Adrenal gland (tissue), 9 donors: ENCODE measurements at regions not wholly inside any gene's neighbourhood (a gene's known extent, or its start where the extent isn't known, plus 50 kb on each side); places are given as distances from the start of the nearest gene placed in this dataset.

Experiments used
- DNase-seq, 7 donors: peaks; one replicate each; pipeline ENCODE4 v3.0.0-alpha.2; 2019 to 2020
- H3K27ac ChIP-seq, 5 donors: fragments of 200-600 bp; sonication (generic) in 4 of 5; 1 replicate in 3 of 5; 2 replicates in 2 of 5; pipeline versions ENCODE4 v1.5.1 to v1.8.0; 2016 to 2020; ENCODE audit warnings: mild to moderate bottlenecking in 1 of 5
- H3K27me3 ChIP-seq: fragments of 200-600 bp; 2 replicates; pipeline ENCODE4 v1.8.0; 2021
- H3K36me3 ChIP-seq, 2 donors: fragments of 200-600 bp; replicated peaks in 1 of 2; 1 replicate in 1 of 2; 2 replicates in 1 of 2; pipeline versions ENCODE4 v1.5.1 to v1.8.0; 2018 to 2022
- H3K4me1 ChIP-seq, 2 donors: fragments of 200-600 bp; replicated peaks in 1 of 2; 1 replicate in 1 of 2; 2 replicates in 1 of 2; pipeline versions ENCODE4 v1.5.1 to v1.8.0; 2018 to 2021
- H3K4me3 ChIP-seq, 4 donors: fragments of 200-600 bp; sonication (generic) in 3 of 4; one replicate each; pipeline ENCODE4 v1.5.1; 2016 to 2018
- H3K9me3 ChIP-seq, 3 donors: fragments of 200-600 bp; sonication (generic) in 1 of 3; replicated peaks in 1 of 3; 1 replicate in 2 of 3; 2 replicates in 1 of 3; pipeline versions ENCODE4 v1.5.1 to v1.8.0; 2016 to 2021
- POLR2A ChIP-seq, 2 donors: fragments of 450-650 bp; IDR thresholded peaks; one replicate each; pipeline ENCODE4 v1.6.1; 2017; ENCODE audit warnings: antibody characterized with exemption in 2 of 2, mild to moderate bottlenecking in 2 of 2, moderate library complexity in 1 of 2
- WGBS, 4 donors: extraction: QIAGEN DNeasy Blood & Tissue Kit in 2 of 4; methylation state at CpG; one replicate each; pipeline versions ENCODE4 v1.1.5 to v1.1.7; 2013 to 2017; 5-methylcytosine and 5-hydroxymethylcytosine counted together
- intact Hi-C, 2 donors: fragments of 100-400 bp; cut with DNase I; formaldehyde crosslinking; loops; one replicate each; pipeline versions ENCODE4 v1.14.1 to v1.15.0; 2022 to 2023
- TF ChIP-seq, protein P1 (sequence below), 6 experiments: fragments of 450-650 bp in 4 of 6; fragments of 200-600 bp in 2 of 6; sonication (generic) in 1 of 6; IDR thresholded peaks; 1 replicate in 5 of 6; 2 replicates in 1 of 6; pipeline versions ENCODE4 v1.5.1 to v1.8.0; 2016 to 2021; ENCODE audit warnings: antibody characterized with exemption in 6 of 6, mild to moderate bottlenecking in 2 of 6, moderate library complexity in 1 of 6
- donor health status: healthy with polysubstance abuse.
- donor health status: Bipolar disorder and iron deficiency.
- donor health status: DM: yes; HTN: yes; CAD: no.
- donor health status: DM: no; HTN: no; CAD: no.
- donor health status: DM: no; HTN: no; CAD: no.

DNA sequence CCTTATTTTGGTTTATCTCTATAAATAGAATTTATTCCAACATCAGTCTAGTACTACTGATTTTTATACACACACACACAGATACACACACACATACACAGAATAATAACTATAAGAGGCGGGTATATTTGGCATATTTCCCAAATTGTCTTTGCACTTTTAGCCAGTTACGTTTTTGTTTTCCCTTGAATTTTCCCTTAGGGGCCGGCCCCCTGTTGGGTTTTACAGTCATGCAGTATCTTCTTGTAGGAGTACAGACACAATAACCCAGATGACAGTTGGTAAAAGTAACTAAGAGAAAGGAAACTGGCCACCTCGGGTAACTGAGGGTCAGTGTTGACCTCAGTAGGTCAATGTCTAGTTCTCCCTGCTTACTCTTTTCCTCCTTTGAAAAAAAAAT lies 50.9 kb downstream of the DISP1 start:
- WGBS, 4 donors: 75 to 84% (median 78%) methylated on average over 4 of the region's 4 CpGs
- Histone ChIP-seq H3K4me3 (no peak overlapping the region), H3K4me1 (no peaks in the 10 kb centered on the region), H3K27me3 (no peaks in the 10 kb centered on the region), H3K9me3 (no peaks in the 10 kb centered on the region), H3K27ac (no peak overlapping the region), H3K36me3 (no peaks in the 10 kb centered on the region)
- no peak for DNase-seq
- intact Hi-C loops: no loop called here
- no peak for TF ChIP-seq POLR2A (IDR thresholded peaks at IDR 0.05)
- TF ChIP-seq, protein P1, sequence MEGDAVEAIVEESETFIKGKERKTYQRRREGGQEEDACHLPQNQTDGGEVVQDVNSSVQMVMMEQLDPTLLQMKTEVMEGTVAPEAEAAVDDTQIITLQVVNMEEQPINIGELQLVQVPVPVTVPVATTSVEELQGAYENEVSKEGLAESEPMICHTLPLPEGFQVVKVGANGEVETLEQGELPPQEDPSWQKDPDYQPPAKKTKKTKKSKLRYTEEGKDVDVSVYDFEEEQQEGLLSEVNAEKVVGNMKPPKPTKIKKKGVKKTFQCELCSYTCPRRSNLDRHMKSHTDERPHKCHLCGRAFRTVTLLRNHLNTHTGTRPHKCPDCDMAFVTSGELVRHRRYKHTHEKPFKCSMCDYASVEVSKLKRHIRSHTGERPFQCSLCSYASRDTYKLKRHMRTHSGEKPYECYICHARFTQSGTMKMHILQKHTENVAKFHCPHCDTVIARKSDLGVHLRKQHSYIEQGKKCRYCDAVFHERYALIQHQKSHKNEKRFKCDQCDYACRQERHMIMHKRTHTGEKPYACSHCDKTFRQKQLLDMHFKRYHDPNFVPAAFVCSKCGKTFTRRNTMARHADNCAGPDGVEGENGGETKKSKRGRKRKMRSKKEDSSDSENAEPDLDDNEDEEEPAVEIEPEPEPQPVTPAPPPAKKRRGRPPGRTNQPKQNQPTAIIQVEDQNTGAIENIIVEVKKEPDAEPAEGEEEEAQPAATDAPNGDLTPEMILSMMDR (IDR thresholded peaks at IDR 0.05): no peak

DNA sequence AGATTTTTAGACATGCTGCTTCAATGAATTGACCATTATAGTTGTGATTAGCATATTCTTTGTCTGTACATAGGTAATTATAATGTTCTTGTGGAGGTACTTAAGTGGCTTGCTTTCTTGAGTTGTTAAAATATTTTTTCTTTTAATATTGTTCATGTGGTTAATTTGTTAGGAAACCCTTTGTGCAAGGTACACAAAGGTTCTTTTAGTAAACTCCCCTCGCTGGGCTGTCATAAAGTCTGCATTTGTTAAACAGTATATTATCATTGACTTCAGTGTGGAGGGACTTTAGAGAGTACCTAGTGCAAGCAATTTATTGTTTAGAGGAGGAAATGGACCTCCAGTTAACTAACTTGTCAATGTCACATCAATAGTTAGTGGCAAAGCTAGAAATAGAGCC lies 52.5 kb downstream of the DISP1 start:
- no peak for TF ChIP-seq POLR2A (IDR thresholded peaks at IDR 0.05)
- TF ChIP-seq, protein P1 (IDR thresholded peaks at IDR 0.05): no peak
- Histone ChIP-seq H3K36me3 (no peaks in the 10 kb centered on the region), H3K4me3 (no peak overlapping the region), H3K9me3 (no peaks in the 10 kb centered on the region), H3K27me3 (no peaks in the 10 kb centered on the region), H3K4me1 (no peaks in the 10 kb centered on the region), H3K27ac (no peak overlapping the region)
- WGBS, 4 donors: 91 to 100% (median 93%) methylated on average over 1 of the region's 1 CpG
- intact Hi-C loops: no loop called here
- DNase-seq: no peak

DNA sequence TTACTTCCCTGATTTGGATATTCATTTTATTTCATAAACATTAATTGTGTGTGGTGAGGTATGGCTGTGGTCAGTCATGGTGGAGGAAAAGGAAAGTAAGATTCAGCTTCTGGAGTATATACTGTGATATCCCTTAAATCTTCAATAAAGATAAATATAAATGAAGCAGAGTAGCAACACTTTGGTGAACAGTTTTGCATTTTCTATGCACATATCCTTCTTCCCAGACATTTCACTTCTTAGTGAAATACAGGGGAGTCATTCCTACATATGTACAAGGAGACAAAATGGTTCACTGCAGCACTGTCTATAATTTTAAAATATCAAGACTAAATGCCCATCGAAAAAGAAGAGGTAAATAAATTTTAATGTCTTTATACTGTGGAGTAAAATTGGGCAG lies 61.3 kb downstream of the DISP1 start:
- Histone ChIP-seq H3K4me1 (no peaks in the 10 kb centered on the region), H3K27me3 (no peaks in the 10 kb centered on the region), H3K9me3 (no peaks in the 10 kb centered on the region), H3K36me3 (no peaks in the 10 kb centered on the region), H3K4me3 (no peak overlapping the region), H3K27ac (no peak overlapping the region)
- intact Hi-C loops: no loop called here
- TF ChIP-seq POLR2A (IDR thresholded peaks at IDR 0.05): no peak
- TF ChIP-seq, protein P1 (IDR thresholded peaks at IDR 0.05): no peak
- no peak for DNase-seq
- 86 to 96% (median 96%) methylated on average over 1 of the region's 1 CpG for WGBS, 4 donors

DNA sequence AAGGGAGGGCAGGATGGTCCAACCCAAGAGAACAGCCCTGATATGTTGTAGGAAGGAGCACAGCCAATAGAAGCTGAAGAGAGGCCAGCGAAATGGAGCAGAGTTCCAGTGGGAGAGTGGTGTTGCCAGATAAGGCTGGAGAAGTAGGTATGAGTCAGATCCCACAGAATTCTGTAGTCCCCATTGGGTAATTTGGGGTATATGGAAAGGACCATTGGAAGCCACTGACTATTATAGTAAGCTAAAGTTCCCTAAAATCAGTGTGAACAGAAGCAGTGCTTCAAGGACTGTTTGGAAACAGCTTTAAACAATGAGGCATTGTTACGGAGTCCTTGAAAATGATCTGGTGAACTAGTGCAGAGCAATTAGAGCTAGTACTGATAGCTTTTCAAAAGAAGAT lies 63.0 kb downstream of the DISP1 start:
- no peaks in the 10 kb centered on the region for H3K36me3 ChIP-seq
- no peaks in the 10 kb centered on the region for H3K4me1 ChIP-seq
- H3K27me3 ChIP-seq: no peaks in the 10 kb centered on the region
- no peak for DNase-seq
- H3K9me3 ChIP-seq: no peaks in the 10 kb centered on the region
- H3K4me3 ChIP-seq: no peak overlapping the region
- TF ChIP-seq POLR2A (IDR thresholded peaks at IDR 0.05): no peak
- TF ChIP-seq, protein P1 (IDR thresholded peaks at IDR 0.05): no peak
- intact Hi-C loops: no loop called here
- no peak overlapping the region for H3K27ac ChIP-seq
- WGBS, 4 donors: 79 to 85% (median 83%) methylated on average over 2 of the region's 2 CpGs
